ENCODE measurements at regions not wholly inside any gene's neighbourhood (a gene's known extent, or its start where the extent isn't known, plus 50 kb on each side); places are given as distances from the start of the nearest gene placed in this dataset.
A peak's percentile ranks its signal among the peaks of the same experiment; 100 is the strongest.

GRCh38 chr1:65524931-65525265 lies 104.4 kb downstream of the LEPR start:
- H3K4me3 ChIP-seq = peak overlapping the region; percentile 50 to 64 (median 59)
- no peak for DNase-seq
- H3K4me1 ChIP-seq = peaks cover 0 to 6% (median 0%) of the 10 kb centered on the region in 4 donors
- TF ChIP-seq CTCF (IDR thresholded peaks at IDR 0.05) (no peak), POLR2A (IDR thresholded peaks at IDR 0.05) (no peak)
- no peaks in the 10 kb centered on the region for H3K36me3 ChIP-seq
- H3K9me3 ChIP-seq = no peaks in the 10 kb centered on the region
- 18% methylated on average over 5 of the region's 5 CpGs for WGBS (ENCODE audit: insufficient coverage, low coverage, low lambda C conversion rate, missing lambda C conversion rate)
- peak overlapping the region; percentile 65 to 91 (median 83) for H3K27ac ChIP-seq
- peak in 1 of 4 donors; percentile 10 for ATAC-seq
- H3K27me3 ChIP-seq = no peaks in the 10 kb centered on the region
- intact Hi-C loops (cut with DNase I) = no loop called here

- WGBS (ENCODE audit: insufficient coverage, low coverage, low lambda C conversion rate, missing lambda C conversion rate) = 2% methylated on average over 29 of the region's 87 CpGs
- Histone ChIP-seq H3K27ac (peak overlapping the region; percentile 65 to 91 (median 83)), H3K9me3 (no peaks in the 10 kb centered on the region), H3K36me3 (no peaks in the 10 kb centered on the region), H3K27me3 (no peaks in the 10 kb centered on the region), H3K4me3 (peak overlapping the region; percentile 50 to 64 (median 59)), H3K4me1 (peaks cover 0 to 6% (median 0%) of the 10 kb centered on the region in 4 donors)
- peak; percentile 46 to 87 (median 73) for ATAC-seq
- intact Hi-C loops (cut with DNase I) = no loop called here
- TF ChIP-seq POLR2A (IDR thresholded peaks at IDR 0.05) (peak; percentile 67), CTCF (IDR thresholded peaks at IDR 0.05) (no peak)
- DNase-seq = peak; percentile 56 to 74 (median 66)
Measured at GRCh38 chr1:65525266-65526048, 105.0 kb downstream of the LEPR start.

- peak; percentile 3 to 32 (median 6) for ATAC-seq
- no peaks in the 10 kb centered on the region for H3K9me3 ChIP-seq
- H3K27me3 ChIP-seq = no peaks in the 10 kb centered on the region
- TF ChIP-seq CTCF (IDR thresholded peaks at IDR 0.05) (no peak), POLR2A (IDR thresholded peaks at IDR 0.05) (peak; percentile 9)
- peak overlapping the region; percentile 50 to 64 (median 59) for H3K4me3 ChIP-seq
- 16% methylated on average over 5 of the region's 10 CpGs for WGBS (ENCODE audit: insufficient coverage, low coverage, low lambda C conversion rate, missing lambda C conversion rate)
- peaks cover 0 to 6% (median 0%) of the 10 kb centered on the region in 4 donors for H3K4me1 ChIP-seq
- DNase-seq = no peak
- intact Hi-C loops (cut with DNase I) = no loop called here
- H3K36me3 ChIP-seq = no peaks in the 10 kb centered on the region
- peak overlapping the region; percentile 65 to 91 (median 83) for H3K27ac ChIP-seq
Measured at GRCh38 chr1:65526049-65526556, 105.6 kb downstream of the LEPR start.

- peak; percentile 74 to 83 (median 77) for ATAC-seq
- Histone ChIP-seq H3K9me3 (no peaks in the 10 kb centered on the region), H3K27ac (peak overlapping the region; percentile 62 to 91 (median 65)), H3K4me1 (peaks cover 0 to 6% (median 0%) of the 10 kb centered on the region in 4 donors), H3K36me3 (no peaks in the 10 kb centered on the region), H3K4me3 (peak overlapping the region; percentile 0 to 64 (median 59)), H3K27me3 (no peaks in the 10 kb centered on the region)
- DNase-seq = no peak
- WGBS (ENCODE audit: insufficient coverage, low coverage, low lambda C conversion rate, missing lambda C conversion rate) = 22% methylated on average over 3 of the region's 3 CpGs
- intact Hi-C loops (cut with DNase I) = no loop called here
- TF ChIP-seq CTCF (IDR thresholded peaks at IDR 0.05) (no peak), POLR2A (IDR thresholded peaks at IDR 0.05) (peak; percentile 70)
Measured at GRCh38 chr1:65527190-65527589, 106.7 kb downstream of the LEPR start.

All from right lobe of liver (tissue), 6 donors.